CD4-positive, alpha-beta T cell treated with Interleukin-10 for 1 hour (primary cell): ENCODE measurements at regions not wholly inside any gene's neighbourhood (a gene's known extent, or its start where the extent isn't known, plus 50 kb on each side); places are given as distances from the start of the nearest gene placed in this dataset.
"Not testable (repeated sequence)": the region's sequence is repeated elsewhere in the genome, so short reads cannot be mapped to it uniquely, and the experiment has no call there.

Experiments
- DNase-seq: peaks from one replicate; pipeline ENCODE4 v3.0.0-alpha.2; 2020

- no peak for DNase-seq
These were observed 597.9 kb downstream of the COL12A1 start for GRCh38 chr6:74607934-74608333.

GRCh38 chr6:74607468-74607867, 598.4 kb downstream of the COL12A1 start:
- no peak for DNase-seq

DNA sequence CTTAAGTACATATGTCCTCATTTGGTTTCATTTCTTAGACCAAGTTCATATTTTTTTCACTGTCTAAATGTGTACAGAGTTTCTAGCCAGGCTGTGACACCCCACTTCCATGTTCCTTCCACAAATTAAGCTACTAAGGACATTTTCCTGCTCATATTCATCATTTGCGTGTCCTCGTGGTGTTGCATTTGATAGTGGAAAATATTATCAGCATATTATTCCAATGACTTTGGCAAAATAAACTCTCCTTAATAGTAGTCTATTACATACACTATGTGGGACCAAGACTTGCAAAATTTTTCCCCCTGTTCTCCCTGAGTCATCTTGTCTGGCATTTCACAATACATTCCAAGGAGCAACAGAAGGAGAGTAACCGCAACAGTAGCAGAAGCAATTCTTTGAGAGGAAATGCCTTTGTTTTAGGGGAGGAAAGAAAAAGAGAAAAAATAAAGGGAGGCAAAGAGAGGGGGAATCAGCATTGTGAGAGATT, 599.2 kb downstream of the COL12A1 start:
- DNase-seq: no peak

GRCh38 chr6:74605922-74606581, 599.8 kb downstream of the COL12A1 start:
- no peak for DNase-seq

GRCh38 chr6:74604279-74604678, 601.6 kb downstream of the COL12A1 start:
- no peak for DNase-seq

- no peak for DNase-seq
These were observed 602.4 kb downstream of the COL12A1 start for GRCh38 chr6:74603322-74604076.

DNA sequence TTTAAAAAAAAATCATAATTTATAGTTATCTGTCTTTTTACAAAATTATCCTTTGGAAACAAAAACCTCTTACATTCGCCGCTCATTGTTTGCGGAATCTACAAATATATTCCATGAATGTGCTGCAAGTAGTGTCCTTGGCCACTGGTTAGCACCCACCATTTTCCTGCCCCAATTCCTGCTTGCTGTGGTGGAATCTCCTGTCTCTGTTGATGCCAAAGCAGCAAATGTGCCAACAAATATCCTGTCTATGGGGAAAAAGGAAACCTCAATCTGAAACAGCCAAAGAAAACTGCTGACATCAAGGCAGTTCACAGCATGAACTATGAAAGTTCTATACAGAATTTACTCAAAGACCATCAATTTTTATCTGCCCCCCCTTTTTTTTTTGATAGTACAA, 603.6 kb downstream of the COL12A1 start:
- no peak for DNase-seq

DNA sequence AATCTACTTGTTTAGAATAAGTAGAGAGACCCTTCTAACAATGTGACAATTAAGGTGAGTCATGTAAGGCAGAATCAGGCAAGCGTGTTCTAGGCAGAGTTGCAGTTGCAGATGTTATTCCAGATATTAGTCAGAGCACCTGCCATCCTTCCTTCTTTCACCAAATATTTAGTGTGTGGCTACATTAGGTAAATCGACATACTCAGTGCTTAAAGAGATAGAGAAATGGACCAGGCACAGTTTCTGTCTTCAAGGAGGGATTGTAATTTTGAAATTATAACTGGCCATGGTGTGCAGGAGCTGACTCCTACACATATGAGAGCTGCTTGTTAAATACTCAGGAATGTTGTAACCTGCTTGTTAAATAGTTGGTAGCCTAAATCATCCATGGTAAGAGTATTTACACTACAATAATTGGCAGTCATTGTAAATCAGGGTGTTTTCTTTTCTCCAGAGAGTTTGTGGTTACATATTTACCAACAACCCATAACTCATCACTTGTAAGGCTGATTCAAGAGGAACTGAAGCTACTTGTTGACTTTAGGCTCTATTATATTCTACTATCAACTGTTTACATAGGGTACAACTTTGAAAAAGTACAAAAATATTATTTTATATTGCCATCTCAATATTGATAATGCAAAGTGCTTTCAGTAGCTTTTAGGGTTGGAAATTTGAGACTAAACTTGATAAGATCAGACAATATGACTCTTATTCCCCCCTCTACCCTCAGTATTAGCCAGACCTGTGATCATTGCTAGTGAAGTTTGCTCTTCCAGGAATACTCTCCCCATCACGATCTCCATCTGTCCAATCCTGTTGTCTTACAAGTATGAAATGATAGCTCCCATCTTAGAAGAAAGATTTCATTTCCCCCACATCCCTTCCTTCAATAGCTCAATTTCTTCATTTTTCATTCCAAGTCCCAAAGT, 607.1 kb downstream of the COL12A1 start:
- DNase-seq: no peak

DNA sequence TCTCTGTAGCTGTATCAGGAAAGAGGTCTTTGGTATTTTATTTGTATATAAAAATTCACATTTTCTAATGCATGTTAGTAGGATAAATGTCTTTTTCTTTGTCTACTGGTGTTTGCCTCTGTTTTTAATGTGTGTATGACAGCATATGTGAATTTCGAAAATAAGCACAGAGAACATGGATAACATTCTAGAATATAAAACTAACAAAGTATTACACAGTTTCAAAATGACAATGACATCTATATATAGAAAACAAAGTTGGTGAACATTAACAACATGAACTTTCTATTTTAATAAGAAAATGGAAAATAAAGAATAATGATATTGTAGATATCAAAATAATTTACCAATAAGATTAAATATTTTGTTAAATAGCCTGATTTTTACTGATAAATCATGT, 608.0 kb downstream of the COL12A1 start:
- DNase-seq: no peak

DNA sequence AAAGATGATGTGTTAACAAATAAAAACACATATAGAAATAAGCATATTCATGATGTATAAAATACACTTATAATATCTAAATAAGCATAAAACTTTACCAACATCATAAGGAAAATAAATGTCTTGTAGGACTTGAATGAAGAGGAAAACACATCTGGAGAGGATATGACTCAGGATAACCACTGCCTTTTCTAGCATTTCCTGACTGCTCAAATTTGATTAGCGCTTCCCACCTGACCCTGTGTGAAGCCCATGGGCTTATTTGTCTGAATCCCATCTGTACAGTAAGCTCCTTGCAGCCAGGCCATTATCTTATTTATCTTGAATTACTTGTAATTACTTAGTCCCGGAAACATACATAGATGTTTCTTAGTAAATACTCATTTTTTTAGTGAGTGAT, 608.6 kb downstream of the COL12A1 start:
- DNase-seq: no peak

DNA sequence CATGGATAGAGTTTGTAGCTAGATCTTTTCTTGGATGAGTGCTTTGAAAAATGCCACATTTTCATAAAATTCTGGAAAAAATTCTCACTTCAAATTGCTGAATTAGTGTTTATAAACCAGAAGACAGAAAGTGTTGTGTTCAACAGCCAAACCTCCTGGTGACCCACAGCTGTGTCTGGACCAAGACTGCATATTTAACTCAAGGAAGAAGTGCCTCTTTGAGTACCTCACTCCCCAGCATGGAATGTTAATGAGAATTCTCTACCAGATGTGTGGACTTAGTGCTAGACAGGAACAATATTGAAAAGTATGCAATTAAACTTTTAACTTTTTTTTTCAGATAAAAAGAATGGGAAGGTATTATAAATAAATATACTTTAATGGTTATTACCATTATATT, 609.3 kb downstream of the COL12A1 start:
- DNase-seq: no peak

DNA sequence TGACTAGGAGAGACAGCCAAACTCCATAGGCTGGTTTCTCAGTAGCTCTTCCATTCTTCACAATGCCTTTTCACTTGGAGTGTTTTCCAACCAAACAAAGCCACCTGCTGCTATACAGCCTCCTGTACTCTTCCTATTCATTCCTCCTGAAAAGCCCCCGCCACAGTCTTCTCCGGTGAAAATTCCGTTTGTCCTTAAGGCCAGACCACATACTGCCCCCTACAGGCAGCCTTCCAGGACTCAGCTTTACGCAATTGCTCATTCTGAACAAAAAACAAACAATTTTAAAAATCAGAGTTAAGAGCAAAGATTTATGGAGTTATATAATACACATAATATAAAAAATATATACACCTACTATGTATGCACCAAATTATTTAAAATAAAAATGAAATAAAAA, 611.5 kb downstream of the COL12A1 start:
- DNase-seq: not testable (repeated sequence)

- DNase-seq: no peak
These were observed 617.6 kb downstream of the COL12A1 start for GRCh38 chr6:74588094-74588832.

- DNase-seq: no peak
These were observed 618.5 kb downstream of the COL12A1 start for GRCh38 chr6:74587386-74587785.

- no peak for DNase-seq
These were observed 620.1 kb downstream of the COL12A1 start for GRCh38 chr6:74585753-74586152.

DNA sequence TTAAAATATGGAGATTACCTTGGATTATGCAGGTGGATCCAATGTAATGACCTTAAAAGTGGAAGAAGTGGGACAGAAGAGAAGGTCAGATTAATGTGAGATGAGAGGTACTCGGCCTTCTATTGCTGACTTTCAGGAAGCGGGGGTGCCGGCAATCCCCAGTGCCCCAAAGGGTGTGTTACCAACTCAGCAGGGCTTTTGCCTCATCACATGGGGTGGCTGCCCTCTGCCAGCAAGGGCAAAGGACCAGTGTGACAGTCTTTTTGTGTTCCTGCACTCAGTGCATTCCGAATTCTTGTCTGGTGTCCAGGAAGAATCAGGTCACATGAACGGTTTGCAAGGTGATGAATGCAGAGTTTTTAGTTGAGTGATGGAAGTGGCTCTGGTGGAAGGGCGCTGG, 624.2 kb downstream of the COL12A1 start:
- no peak for DNase-seq

DNA sequence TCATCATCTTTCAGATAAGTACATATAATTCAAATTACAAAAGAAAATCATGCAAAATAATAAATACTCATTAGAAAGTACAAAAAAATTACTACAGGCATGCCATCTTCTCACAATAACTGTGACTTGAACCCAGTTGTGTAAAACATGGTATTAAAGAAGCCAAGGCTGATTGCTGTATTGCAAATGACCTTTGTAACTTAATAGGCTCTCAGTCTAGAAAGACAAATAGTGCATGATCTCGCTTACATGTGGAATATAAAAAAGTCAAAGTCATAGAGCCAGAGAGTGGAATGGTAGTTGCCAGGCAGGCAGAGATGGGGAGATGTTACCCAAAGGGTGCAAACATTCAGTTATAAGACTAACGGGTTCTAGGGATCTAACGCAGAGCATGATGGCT, 626.1 kb downstream of the COL12A1 start:
- DNase-seq: no peak

- no peak for DNase-seq
These were observed 626.8 kb downstream of the COL12A1 start for GRCh38 chr6:74579047-74579446.

- DNase-seq: no peak
These were observed 627.5 kb downstream of the COL12A1 start for GRCh38 chr6:74578339-74578738.

DNA sequence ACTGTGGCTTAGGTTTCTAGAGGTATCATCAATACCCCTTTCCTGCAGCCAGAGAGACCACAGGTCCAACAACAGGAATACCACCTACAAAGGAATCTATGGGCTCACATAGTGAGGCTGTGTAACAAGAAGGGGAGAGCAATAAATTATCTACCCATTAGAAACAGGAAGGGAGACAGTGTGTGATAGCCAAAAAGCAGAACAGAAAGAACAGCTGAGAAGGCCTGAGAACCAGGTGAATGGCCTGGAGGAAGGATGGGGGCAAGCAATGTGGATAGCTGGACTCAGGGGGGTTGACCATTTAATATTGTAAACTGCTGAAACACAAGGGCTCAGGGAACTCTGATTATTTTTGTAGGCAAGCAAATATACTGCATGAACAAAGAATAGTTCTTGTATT, 628.2 kb downstream of the COL12A1 start:
- no peak for DNase-seq

DNA sequence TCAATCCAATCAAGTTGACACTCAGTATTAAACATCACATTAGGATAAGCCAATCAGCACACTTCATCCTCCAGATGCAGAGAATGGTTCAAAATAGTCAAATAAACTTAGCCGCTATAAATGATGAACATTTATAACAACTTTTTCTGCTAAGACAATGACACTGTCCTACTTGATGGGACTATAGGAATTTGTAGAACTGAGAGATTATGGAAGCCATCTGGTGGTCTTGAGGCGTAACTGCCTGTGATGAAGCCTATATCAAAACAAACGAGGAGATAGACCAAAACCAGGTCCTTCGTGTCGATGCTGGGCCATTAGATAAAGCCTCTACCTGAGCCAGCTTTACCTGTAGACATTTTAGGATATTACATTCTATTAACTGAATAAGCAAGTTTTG, 631.1 kb downstream of the COL12A1 start:
- no peak for DNase-seq

GRCh38 chr6:74573613-74574012, 632.2 kb downstream of the COL12A1 start:
- no peak for DNase-seq

- no peak for DNase-seq
These were observed 635.8 kb downstream of the COL12A1 start for GRCh38 chr6:74570044-74570443.
